H1 (cell line): ENCODE measurements at regions not wholly inside any gene's neighbourhood (a gene's known extent, or its start where the extent isn't known, plus 50 kb on each side); places are given as distances from the start of the nearest gene placed in this dataset.

ENCODE experiments used
- BRCA1 ChIP-seq: IDR thresholded peaks from 2 replicates; pipeline ENCODE4 v1.6.1; 2012; ENCODE audit warnings: low read depth, low read length, improper control_type of control experiment
- CTCF ChIP-seq, 3 experiments: IDR thresholded peaks; 1 replicate in 2 of 3; 2 replicates in 1 of 3; pipeline versions ENCODE4 v1.5.1 to v1.6.1; 2011; ENCODE audit warnings: low read length in 3 of 3, mild to moderate bottlenecking in 3 of 3, inconsistent platforms in 2 of 3, low read depth in 1 of 3, moderate library complexity in 1 of 3; ENCODE audit not compliant: insufficient read depth in 1 of 3; ENCODE audit errors: control extremely low read depth in 1 of 3
- SIN3A ChIP-seq, 2 experiments: IDR thresholded peaks in 1 of 2; conservative IDR thresholded peaks in 1 of 2; 2 replicates each; pipeline ENCODE4 v1.6.1; 2011 to 2012; ENCODE audit warnings: low read length in 2 of 2, improper control_type of control experiment in 1 of 2, low read depth in 1 of 2, mild to moderate bottlenecking in 1 of 2

- no peak for TF ChIP-seq SIN3A (conservative IDR thresholded peaks at IDR 0.05 in 1 of 2, IDR thresholded peaks at IDR 0.05 in 1 of 2; ENCODE audit: low read depth in 1 of 2, low read length in 2 of 2)
- no peak for TF ChIP-seq CTCF (IDR thresholded peaks at IDR 0.05; ENCODE audit: control extremely low read depth in 1 of 3, insufficient read depth in 1 of 3, low read depth in 1 of 3, low read length in 3 of 3)
- no peak for TF ChIP-seq BRCA1
Measured at GRCh38 chr2:114265261-114265660, 177.2 kb upstream of the DPP10 start.
